H1 (cell line): ENCODE measurements at regions not wholly inside any gene's neighbourhood (a gene's known extent, or its start where the extent isn't known, plus 50 kb on each side); places are given as distances from the start of the nearest gene placed in this dataset.

Experiments used
- CTCF ChIA-PET: fragments of 300-600 bp; sonication (Branson Sonifier 250); formaldehyde crosslinking; loops from one replicate; lab custom pipeline; 2021; ENCODE audit not compliant: partially characterized antibody; lab: Charles Lee
- POLR2A ChIA-PET: fragments of 300-600 bp; sonication (Branson Sonifier 250); formaldehyde crosslinking; loops from one replicate; lab custom pipeline; 2021; ENCODE audit warnings: inconsistent platforms; ENCODE audit not compliant: partially characterized antibody; lab: Charles Lee
- DNase-seq, 2 experiments: peaks; one replicate each; pipeline versions ENCODE4 v3.0.0 to v3.0.0-alpha.2; 2010 to 2022; ENCODE audit warnings: low spot score in 2 of 2, low read depth in 1 of 2, mixed read lengths in 1 of 2
- FAIRE-seq: peaks from 2 replicates; lab custom pipeline; 2011; peaks lifted over from hg19 to GRCh38; lab: Jason Lieb, UNC
- H2AFZ ChIP-seq: 2 replicates; pipeline ENCODE4 v1.8.1; 2012; ENCODE audit warnings: low read length, inconsistent platforms
- H2AK5ac ChIP-seq: 2 replicates; pipeline ENCODE4 v1.6.1; 2013; ENCODE audit warnings: low read depth, low read length
- H2BK120ac ChIP-seq: replicated peaks from 2 replicates; pipeline ENCODE3; 2013; ENCODE audit warnings: low read depth, low read length, inconsistent platforms
- H2BK12ac ChIP-seq: 2 replicates; pipeline ENCODE4 v1.6.1; 2013; ENCODE audit warnings: low read depth, low read length
- H2BK15ac ChIP-seq: 2 replicates; pipeline ENCODE4 v1.6.1; 2013; ENCODE audit warnings: low read length
- H2BK20ac ChIP-seq: 2 replicates; pipeline ENCODE4 v1.6.1; 2013; ENCODE audit warnings: low read length
- H2BK5ac ChIP-seq: 2 replicates; pipeline ENCODE4 v1.6.1; 2013; ENCODE audit warnings: low read depth, low read length
- H3K14ac ChIP-seq: 2 replicates; pipeline ENCODE4 v1.6.1; 2013; ENCODE audit warnings: inconsistent platforms; ENCODE audit not compliant: insufficient read length
- H3K18ac ChIP-seq: 2 replicates; pipeline ENCODE4 v1.6.1; 2013; ENCODE audit warnings: low read length; ENCODE audit errors: extremely low read depth
- H3K23ac ChIP-seq: 2 replicates; pipeline ENCODE4 v1.6.1; 2013; ENCODE audit warnings: inconsistent platforms; ENCODE audit not compliant: insufficient read length
- H3K23me2 ChIP-seq: 2 replicates; pipeline ENCODE4 v1.6.1; 2013; ENCODE audit warnings: low read depth, low read length
- H3K27ac ChIP-seq: 2 replicates; pipeline ENCODE4 v1.6.1; 2011; ENCODE audit warnings: low read depth, low read length, inconsistent platforms
- H3K27me3 ChIP-seq, 4 experiments: replicated peaks in 1 of 4; 1 replicate in 1 of 4; 2 replicates in 3 of 4; pipeline versions ENCODE4 v1.6.1 to v1.8.1; 2011 to 2013; ENCODE audit warnings: low read length in 3 of 4, mild to moderate bottlenecking in 3 of 4, inconsistent platforms in 2 of 4, mixed read lengths in 2 of 4, moderate library complexity in 1 of 4; ENCODE audit not compliant: control insufficient read depth in 3 of 4, insufficient read depth in 3 of 4; ENCODE audit errors: extremely low read depth in 1 of 4
- H3K36me3 ChIP-seq, 4 experiments: 2 replicates each; pipeline versions ENCODE4 v1.6.1 to v1.8.1; 2011 to 2013; ENCODE audit warnings: mild to moderate bottlenecking in 4 of 4, low read length in 3 of 4, moderate library complexity in 2 of 4, control low read depth in 1 of 4, inconsistent platforms in 1 of 4; ENCODE audit not compliant: insufficient read depth in 4 of 4, control insufficient read depth in 2 of 4
- H3K4ac ChIP-seq: replicated peaks from 2 replicates; pipeline ENCODE3; 2013; ENCODE audit warnings: low read length, low read depth, mixed read lengths, inconsistent platforms; ENCODE audit not compliant: insufficient read length
- H3K4me1 ChIP-seq, 4 experiments: replicated peaks in 1 of 4; 1 replicate in 1 of 4; 2 replicates in 3 of 4; pipeline versions ENCODE4 v1.6.1 to v1.8.1; 2011 to 2013; ENCODE audit warnings: low read length in 3 of 4, inconsistent platforms in 2 of 4, mixed read lengths in 1 of 4; ENCODE audit not compliant: insufficient read depth in 4 of 4, control insufficient read depth in 3 of 4
- H3K4me2 ChIP-seq, 2 experiments: 2 replicates each; pipeline versions ENCODE4 v1.6.1 to v1.8.1; 2011 to 2013; ENCODE audit warnings: low read depth in 2 of 2, low read length in 2 of 2, control low read depth in 1 of 2, inconsistent platforms in 1 of 2, mild to moderate bottlenecking in 1 of 2; ENCODE audit not compliant: insufficient read depth in 1 of 2
- H3K4me3 ChIP-seq, 4 experiments: fragments of 200-600, 300-600 bp in 1 of 4; sonication (generic), shearing (Covaris generic), sonication (Bioruptor Twin) in 1 of 4; 2 replicates each; pipeline versions ENCODE4 v1.5.1 to v1.8.1; 2011 to 2016; ENCODE audit warnings: low read length in 4 of 4, low read depth in 3 of 4, control low read depth in 2 of 4, inconsistent platforms in 2 of 4, mild to moderate bottlenecking in 2 of 4, mixed read lengths in 1 of 4, moderate library complexity in 1 of 4; ENCODE audit not compliant: insufficient read depth in 2 of 4; ENCODE audit errors: extremely low read depth in 1 of 4
- H3K56ac ChIP-seq: replicated peaks from 2 replicates; pipeline ENCODE3; 2013; ENCODE audit warnings: low read depth, mild to moderate bottlenecking, mixed read lengths, low read length, inconsistent platforms; ENCODE audit not compliant: insufficient read length
- H3K79me1 ChIP-seq: 2 replicates; pipeline ENCODE4 v1.6.1; 2013; ENCODE audit warnings: low read depth, low read length, control low read depth
- H3K79me2 ChIP-seq, 2 experiments: 2 replicates each; pipeline versions ENCODE4 v1.6.1 to v1.8.1; 2012 to 2013; ENCODE audit warnings: low read length in 2 of 2, mild to moderate bottlenecking in 2 of 2, inconsistent platforms in 1 of 2; ENCODE audit not compliant: insufficient read depth in 2 of 2, control insufficient read depth in 1 of 2
- H3K9ac ChIP-seq, 4 experiments: replicated peaks in 1 of 4; 1 replicate in 1 of 4; 2 replicates in 3 of 4; pipeline versions ENCODE4 v1.6.1 to v1.8.1; 2011 to 2013; ENCODE audit warnings: low read depth in 3 of 4, low read length in 3 of 4, control low read depth in 2 of 4, mild to moderate bottlenecking in 2 of 4, moderate library complexity in 2 of 4, inconsistent platforms in 1 of 4; ENCODE audit errors: extremely low read depth in 1 of 4
- H3K9me3 ChIP-seq, 2 experiments: 2 replicates each; pipeline versions ENCODE4 v1.6.1 to v1.8.1; 2012 to 2013; ENCODE audit warnings: mild to moderate bottlenecking in 2 of 2, moderate library complexity in 2 of 2, control low read depth in 1 of 2, inconsistent platforms in 1 of 2, low read depth in 1 of 2, low read length in 1 of 2, mixed read lengths in 1 of 2; ENCODE audit not compliant: insufficient read depth in 2 of 2
- H4K20me1 ChIP-seq, 2 experiments: replicated peaks in 1 of 2; 2 replicates each; pipeline versions ENCODE3 to v1.8.1; 2011 to 2013; ENCODE audit warnings: inconsistent platforms in 2 of 2, low read length in 2 of 2, mild to moderate bottlenecking in 1 of 2; ENCODE audit not compliant: insufficient read depth in 2 of 2, control insufficient read depth in 1 of 2
- H4K5ac ChIP-seq: 2 replicates; pipeline ENCODE4 v1.6.1; 2013; ENCODE audit warnings: low read length, low read depth, mixed read lengths, inconsistent platforms; ENCODE audit not compliant: insufficient read length
- H4K8ac ChIP-seq: 2 replicates; pipeline ENCODE4 v1.8.0; 2013; ENCODE audit warnings: mild to moderate bottlenecking, moderate library complexity, low read length, inconsistent platforms; ENCODE audit not compliant: insufficient read depth; ENCODE audit errors: extremely low read depth
- H4K91ac ChIP-seq: replicated peaks from 2 replicates; pipeline ENCODE3; 2013; ENCODE audit warnings: low read length, mixed read lengths, inconsistent platforms; ENCODE audit not compliant: insufficient read length
- ASH2L ChIP-seq: fragments of 200-600, 300-600 bp; sonication (generic); IDR thresholded peaks from one replicate; pipeline ENCODE4 v1.7.1; 2017; ENCODE audit warnings: low read length
- BACH1 ChIP-seq: IDR thresholded peaks from 2 replicates; pipeline ENCODE4 v1.6.1; 2012; ENCODE audit warnings: low read length, improper control_type of control experiment
- CBX5 ChIP-seq: fragments of 300-800, 300-1000 bp; sonication (generic); IDR thresholded peaks from 2 replicates; pipeline ENCODE4 v1.7.1; 2016; ENCODE audit warnings: antibody characterized with exemption, low read length, low read depth
- CTBP2 ChIP-seq: IDR thresholded peaks from 2 replicates; pipeline ENCODE4 v1.7.0; 2011; ENCODE audit warnings: borderline replicate concordance, mild to moderate bottlenecking, moderate library complexity, mixed read lengths, low read length; ENCODE audit not compliant: insufficient read depth, insufficient read length
- FOSL1 ChIP-seq: IDR thresholded peaks from 2 replicates; pipeline ENCODE4 v1.6.1; 2011; ENCODE audit warnings: mild to moderate bottlenecking, low read depth, low read length, moderate library complexity; ENCODE audit not compliant: insufficient read depth
- HDAC6 ChIP-seq: IDR thresholded peaks from one replicate; pipeline ENCODE4 v1.7.1; 2012; ENCODE audit warnings: low read depth, mild to moderate bottlenecking, inconsistent platforms, low read length, moderate library complexity
- RFX5 ChIP-seq: IDR thresholded peaks from 2 replicates; pipeline ENCODE4 v1.6.1; 2011; ENCODE audit warnings: low read depth, low read length, improper control_type of control experiment, borderline replicate concordance
- RXRA ChIP-seq: IDR thresholded peaks from 2 replicates; pipeline ENCODE4 v1.6.1; 2011; ENCODE audit warnings: low read depth, mild to moderate bottlenecking, low read length, moderate library complexity; ENCODE audit not compliant: insufficient read depth
- SIN3A ChIP-seq, 2 experiments: IDR thresholded peaks in 1 of 2; conservative IDR thresholded peaks in 1 of 2; 2 replicates each; pipeline ENCODE4 v1.6.1; 2011 to 2012; ENCODE audit warnings: low read length in 2 of 2, improper control_type of control experiment in 1 of 2, low read depth in 1 of 2, mild to moderate bottlenecking in 1 of 2
- SP1 ChIP-seq: IDR thresholded peaks from 2 replicates; pipeline ENCODE4 v1.6.1; 2011; ENCODE audit warnings: low read depth, low read length
- SRF ChIP-seq: IDR thresholded peaks from 2 replicates; pipeline ENCODE4 v1.6.1; 2011; ENCODE audit warnings: mild to moderate bottlenecking, low read depth, low read length, moderate library complexity
- YY1 ChIP-seq: IDR thresholded peaks from 2 replicates; pipeline ENCODE4 v1.6.1; 2011; ENCODE audit warnings: low read depth, mild to moderate bottlenecking, low read length
- WGBS, 2 experiments: shearing (Covaris generic) in 1 of 2; methylation state at CpG; one replicate each; pipeline versions ENCODE4 v1.1.6 to v1.1.7; 2013 to 2015; ENCODE audit warnings: low lambda C conversion rate in 2 of 2, mixed read lengths in 2 of 2, inconsistent platforms in 1 of 2, low coverage in 1 of 2, missing lambda C conversion rate in 1 of 2; ENCODE audit not compliant: insufficient replicate concordance in 2 of 2, insufficient coverage in 1 of 2, insufficient read length in 1 of 2; ENCODE audit errors: extremely low coverage in 1 of 2, missing lambda C conversion rate in 1 of 2; 5-methylcytosine and 5-hydroxymethylcytosine counted together
- TF ChIP-seq, protein P1 (sequence below): IDR thresholded peaks from 2 replicates; pipeline ENCODE4 v1.6.1; 2012; ENCODE audit warnings: low read length, inconsistent platforms

DNA sequence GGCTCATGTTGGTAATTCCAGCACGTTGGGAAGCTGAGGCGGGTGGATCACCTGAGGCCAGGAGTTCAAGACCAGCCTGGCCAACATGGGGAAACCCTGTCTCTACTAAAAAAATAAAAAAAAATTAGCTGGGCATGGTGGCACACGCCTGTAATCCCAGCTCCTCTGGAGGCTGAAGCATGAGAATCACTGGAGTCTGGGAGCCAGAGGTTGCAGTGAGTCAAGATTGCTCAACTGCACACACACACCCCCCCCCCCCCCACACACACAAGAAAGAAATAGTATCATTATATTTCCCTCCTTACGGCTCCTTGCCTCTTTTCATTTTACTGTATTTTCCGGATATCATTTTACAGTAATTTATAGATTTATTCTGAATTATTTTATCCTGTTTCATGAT is 963.1 kb upstream of the GOT2 start:
- 93% methylated on average over 4 of the region's 5 CpGs; no CpG with 5 or more reads in 1 of the 2 experiments for WGBS, 2 experiments
- TF ChIP-seq YY1 (no peak), RXRA (no peak), HDAC6 (no peak), ASH2L (no peak), FOSL1 (no peak), CTBP2 (no peak), RFX5 (no peak), SIN3A (conservative IDR thresholded peaks at IDR 0.05 in 1 of 2, IDR thresholded peaks at IDR 0.05 in 1 of 2; ENCODE audit: low read depth in 1 of 2, low read length in 2 of 2) (no peak), CBX5 (no peak), SP1 (no peak), BACH1 (no peak), SRF (no peak)
- TF ChIP-seq, protein P1, sequence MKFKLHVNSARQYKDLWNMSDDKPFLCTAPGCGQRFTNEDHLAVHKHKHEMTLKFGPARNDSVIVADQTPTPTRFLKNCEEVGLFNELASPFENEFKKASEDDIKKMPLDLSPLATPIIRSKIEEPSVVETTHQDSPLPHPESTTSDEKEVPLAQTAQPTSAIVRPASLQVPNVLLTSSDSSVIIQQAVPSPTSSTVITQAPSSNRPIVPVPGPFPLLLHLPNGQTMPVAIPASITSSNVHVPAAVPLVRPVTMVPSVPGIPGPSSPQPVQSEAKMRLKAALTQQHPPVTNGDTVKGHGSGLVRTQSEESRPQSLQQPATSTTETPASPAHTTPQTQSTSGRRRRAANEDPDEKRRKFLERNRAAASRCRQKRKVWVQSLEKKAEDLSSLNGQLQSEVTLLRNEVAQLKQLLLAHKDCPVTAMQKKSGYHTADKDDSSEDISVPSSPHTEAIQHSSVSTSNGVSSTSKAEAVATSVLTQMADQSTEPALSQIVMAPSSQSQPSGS, result no peak

More for the DNA sequence above, 963.1 kb upstream of the GOT2 start:
- no peak overlapping the region for H3K18ac ChIP-seq
- no peaks in the 10 kb centered on the region for H3K27me3 ChIP-seq
- H3K14ac ChIP-seq, result no peak overlapping the region
- no peak overlapping the region for H2BK120ac ChIP-seq
- H4K8ac ChIP-seq, result no peak overlapping the region; the same call in 1 of the 2 replicates
- H3K4me3 ChIP-seq, result no peak overlapping the region
- H2BK5ac ChIP-seq, result no peak overlapping the region
- no peak overlapping the region for H2AFZ ChIP-seq
- no peaks in the 10 kb centered on the region for H3K23me2 ChIP-seq
- H4K20me1 ChIP-seq, result no peaks in the 10 kb centered on the region
- ChIA-PET CTCF (no interaction called here), POLR2A (no interaction called here)
- H3K9me3 ChIP-seq, result no peaks in the 10 kb centered on the region
- H2BK12ac ChIP-seq, result no peak overlapping the region
- H3K4me1 ChIP-seq, result no peaks in the 10 kb centered on the region
- H4K91ac ChIP-seq, result no peak overlapping the region
- no peak overlapping the region for H3K56ac ChIP-seq
- H3K79me1 ChIP-seq, result no peaks in the 10 kb centered on the region
- no peak overlapping the region for H3K23ac ChIP-seq
- DNase-seq (no peak), FAIRE-seq (no peak)
- no peak overlapping the region for H4K5ac ChIP-seq
- H3K4me2 ChIP-seq, result no peak overlapping the region
- H3K4ac ChIP-seq, result no peak overlapping the region
- no peak overlapping the region for H2BK20ac ChIP-seq
- H3K9ac ChIP-seq, result no peak overlapping the region
- no peaks in the 10 kb centered on the region for H3K79me2 ChIP-seq
- no peak overlapping the region for H2AK5ac ChIP-seq
- no peak overlapping the region for H3K27ac ChIP-seq
- no peak overlapping the region for H2BK15ac ChIP-seq
- no peaks in the 10 kb centered on the region for H3K36me3 ChIP-seq
